Left renal cortex interstitium (tissue), 4 donors: ENCODE measurements at regions not wholly inside any gene's neighbourhood (a gene's known extent, or its start where the extent isn't known, plus 50 kb on each side); places are given as distances from the start of the nearest gene placed in this dataset.

Experiments used
- DNase-seq, 4 donors: peaks; one replicate each; pipeline ENCODE4 v3.0.0-alpha.2; 2013; ENCODE audit warnings: low read depth in 4 of 4, low spot score in 2 of 4, missing footprints in 1 of 4

GRCh38 chr2:234665304-234665703 is 168.4 kb upstream of the ARL4C start:
- DNase-seq = no peak

GRCh38 chr2:234661849-234662248 is 165.0 kb upstream of the ARL4C start:
- no peak for DNase-seq

GRCh38 chr2:234661175-234661574 is 164.3 kb upstream of the ARL4C start:
- no peak for DNase-seq

GRCh38 chr2:234655706-234656105 is 158.8 kb upstream of the ARL4C start:
- no peak for DNase-seq

GRCh38 chr2:234650911-234651310 is 154.0 kb upstream of the ARL4C start:
- DNase-seq = no peak

- no peak for DNase-seq
Measured at GRCh38 chr2:234649951-234650350, 153.1 kb upstream of the ARL4C start.

- DNase-seq = no peak
Measured at GRCh38 chr2:234643407-234643806, 146.5 kb upstream of the ARL4C start.

GRCh38 chr2:234641086-234641485 is 144.2 kb upstream of the ARL4C start:
- DNase-seq = no peak

- no peak for DNase-seq
Measured at GRCh38 chr2:234640657-234641056, 143.8 kb upstream of the ARL4C start.

GRCh38 chr2:234638966-234639365 is 142.1 kb upstream of the ARL4C start:
- no peak for DNase-seq

- DNase-seq = no peak
Measured at GRCh38 chr2:234635284-234635683, 138.4 kb upstream of the ARL4C start.

- DNase-seq = no peak
Measured at GRCh38 chr2:234633581-234634230, 136.8 kb upstream of the ARL4C start.

GRCh38 chr2:234632527-234633391 is 135.9 kb upstream of the ARL4C start:
- DNase-seq = no peak

- DNase-seq = no peak
Measured at GRCh38 chr2:234631646-234632514, 135.0 kb upstream of the ARL4C start.

GRCh38 chr2:234630801-234631261 is 133.9 kb upstream of the ARL4C start:
- DNase-seq = peak in 1 of 4 donors; percentile 43

GRCh38 chr2:234629596-234629995 is 132.7 kb upstream of the ARL4C start:
- DNase-seq = no peak

- DNase-seq = no peak
Measured at GRCh38 chr2:234628953-234629352, 132.1 kb upstream of the ARL4C start.

GRCh38 chr2:234627308-234627707 is 130.4 kb upstream of the ARL4C start:
- DNase-seq = no peak

GRCh38 chr2:234626566-234627130 is 129.8 kb upstream of the ARL4C start:
- DNase-seq = no peak

- DNase-seq = no peak
Measured at GRCh38 chr2:234625626-234626250, 128.9 kb upstream of the ARL4C start.
